ENCODE measurements at regions not wholly inside any gene's neighbourhood (a gene's known extent, or its start where the extent isn't known, plus 50 kb on each side); places are given as distances from the start of the nearest gene placed in this dataset.

- Histone ChIP-seq H3K4me2 (ENCODE audit: insufficient read depth, low read length) (no peak overlapping the region), H2AFZ (ENCODE audit: low read length) (no peak overlapping the region), H3K4me3 (ENCODE audit: insufficient read depth, low read length) (no peak overlapping the region), H4K20me1 (ENCODE audit: insufficient read depth, low read length) (no peaks in the 10 kb centered on the region), H3K27ac (ENCODE audit: low read depth, low read length) (no peak overlapping the region), H3K79me2 (ENCODE audit: insufficient read depth, low read length) (no peaks in the 10 kb centered on the region), H3K9me3 (ENCODE audit: low read depth, low read length) (no peaks in the 10 kb centered on the region), H3K4me1 (ENCODE audit: insufficient read depth, low read length) (no peaks in the 10 kb centered on the region), H3K27me3 (ENCODE audit: insufficient read depth, low read length) (no peaks in the 10 kb centered on the region), H3K36me3 (ENCODE audit: insufficient read depth, low read length) (no peaks in the 10 kb centered on the region)
- TF ChIP-seq CTCF (IDR thresholded peaks at IDR 0.05; ENCODE audit: extremely low read depth, low read depth, low read length): no peak
- DNase-seq (ENCODE audit: insufficient read length, low spot score, missing footprints): no peak
Measured at GRCh38 chr17:33474789-33475188, 181.7 kb upstream of the ASIC2 start.

GRCh38 chr17:33475594-33475993 lies 182.5 kb upstream of the ASIC2 start:
- H2AFZ ChIP-seq (ENCODE audit: low read length): no peak overlapping the region
- no peak for DNase-seq (ENCODE audit: insufficient read length, low spot score, missing footprints)
- H3K36me3 ChIP-seq (ENCODE audit: insufficient read depth, low read length): no peaks in the 10 kb centered on the region
- no peaks in the 10 kb centered on the region for H3K9me3 ChIP-seq (ENCODE audit: low read depth, low read length)
- no peaks in the 10 kb centered on the region for H3K79me2 ChIP-seq (ENCODE audit: insufficient read depth, low read length)
- H3K4me1 ChIP-seq (ENCODE audit: insufficient read depth, low read length): no peaks in the 10 kb centered on the region
- no peak overlapping the region for H3K27ac ChIP-seq (ENCODE audit: low read depth, low read length)
- no peak for TF ChIP-seq CTCF (IDR thresholded peaks at IDR 0.05; ENCODE audit: extremely low read depth, low read depth, low read length)
- H4K20me1 ChIP-seq (ENCODE audit: insufficient read depth, low read length): no peaks in the 10 kb centered on the region
- no peaks in the 10 kb centered on the region for H3K27me3 ChIP-seq (ENCODE audit: insufficient read depth, low read length)
- H3K4me2 ChIP-seq (ENCODE audit: insufficient read depth, low read length): no peak overlapping the region
- no peak overlapping the region for H3K4me3 ChIP-seq (ENCODE audit: insufficient read depth, low read length)

- Histone ChIP-seq H3K27ac (ENCODE audit: low read depth, low read length) (no peak overlapping the region), H3K4me2 (ENCODE audit: insufficient read depth, low read length) (no peak overlapping the region), H3K4me3 (ENCODE audit: insufficient read depth, low read length) (no peak overlapping the region), H3K4me1 (ENCODE audit: insufficient read depth, low read length) (no peaks in the 10 kb centered on the region), H2AFZ (ENCODE audit: low read length) (no peak overlapping the region), H3K36me3 (ENCODE audit: insufficient read depth, low read length) (no peaks in the 10 kb centered on the region), H4K20me1 (ENCODE audit: insufficient read depth, low read length) (no peaks in the 10 kb centered on the region), H3K27me3 (ENCODE audit: insufficient read depth, low read length) (no peaks in the 10 kb centered on the region), H3K9me3 (ENCODE audit: low read depth, low read length) (no peaks in the 10 kb centered on the region), H3K79me2 (ENCODE audit: insufficient read depth, low read length) (no peaks in the 10 kb centered on the region)
- no peak for DNase-seq (ENCODE audit: insufficient read length, low spot score, missing footprints)
- no peak for TF ChIP-seq CTCF (IDR thresholded peaks at IDR 0.05; ENCODE audit: extremely low read depth, low read depth, low read length)
Measured at GRCh38 chr17:33481652-33482051, 188.6 kb upstream of the ASIC2 start.

GRCh38 chr17:33482636-33483035 lies 189.5 kb upstream of the ASIC2 start:
- no peaks in the 10 kb centered on the region for H3K27me3 ChIP-seq (ENCODE audit: insufficient read depth, low read length)
- H3K4me1 ChIP-seq (ENCODE audit: insufficient read depth, low read length): no peaks in the 10 kb centered on the region
- H3K27ac ChIP-seq (ENCODE audit: low read depth, low read length): no peak overlapping the region
- DNase-seq (ENCODE audit: insufficient read length, low spot score, missing footprints): no peak
- H4K20me1 ChIP-seq (ENCODE audit: insufficient read depth, low read length): no peaks in the 10 kb centered on the region
- H2AFZ ChIP-seq (ENCODE audit: low read length): no peak overlapping the region
- no peak overlapping the region for H3K4me3 ChIP-seq (ENCODE audit: insufficient read depth, low read length)
- H3K9me3 ChIP-seq (ENCODE audit: low read depth, low read length): no peaks in the 10 kb centered on the region
- no peaks in the 10 kb centered on the region for H3K79me2 ChIP-seq (ENCODE audit: insufficient read depth, low read length)
- no peak overlapping the region for H3K4me2 ChIP-seq (ENCODE audit: insufficient read depth, low read length)
- no peak for TF ChIP-seq CTCF (IDR thresholded peaks at IDR 0.05; ENCODE audit: extremely low read depth, low read depth, low read length)
- no peaks in the 10 kb centered on the region for H3K36me3 ChIP-seq (ENCODE audit: insufficient read depth, low read length)
